MM.1S (cell line): ENCODE measurements at regions not wholly inside any gene's neighbourhood (a gene's known extent, or its start where the extent isn't known, plus 50 kb on each side); places are given as distances from the start of the nearest gene placed in this dataset.

Source experiments
- EZH2 ChIP-seq: fragments of 300-600 bp; sonication (generic); optimal IDR thresholded peaks from 2 replicates; pipeline ENCODE3; 2017; ENCODE audit warnings: low read depth, mild to moderate bottlenecking, antibody characterized with exemption, low read length, mixed read lengths
- EZH2phosphoT487 ChIP-seq: fragments of 300-600 bp; sonication (generic); IDR thresholded peaks from 2 replicates; pipeline ENCODE4 v1.6.1; 2018; ENCODE audit warnings: antibody characterized with exemption, low read length
- TF ChIP-seq, protein P1 (sequence below): fragments of 300-600 bp; sonication (generic); IDR thresholded peaks from 2 replicates; pipeline ENCODE4 v1.5.1; 2016; ENCODE audit warnings: antibody characterized with exemption, low read length, mixed read lengths

- TF ChIP-seq, protein P1, sequence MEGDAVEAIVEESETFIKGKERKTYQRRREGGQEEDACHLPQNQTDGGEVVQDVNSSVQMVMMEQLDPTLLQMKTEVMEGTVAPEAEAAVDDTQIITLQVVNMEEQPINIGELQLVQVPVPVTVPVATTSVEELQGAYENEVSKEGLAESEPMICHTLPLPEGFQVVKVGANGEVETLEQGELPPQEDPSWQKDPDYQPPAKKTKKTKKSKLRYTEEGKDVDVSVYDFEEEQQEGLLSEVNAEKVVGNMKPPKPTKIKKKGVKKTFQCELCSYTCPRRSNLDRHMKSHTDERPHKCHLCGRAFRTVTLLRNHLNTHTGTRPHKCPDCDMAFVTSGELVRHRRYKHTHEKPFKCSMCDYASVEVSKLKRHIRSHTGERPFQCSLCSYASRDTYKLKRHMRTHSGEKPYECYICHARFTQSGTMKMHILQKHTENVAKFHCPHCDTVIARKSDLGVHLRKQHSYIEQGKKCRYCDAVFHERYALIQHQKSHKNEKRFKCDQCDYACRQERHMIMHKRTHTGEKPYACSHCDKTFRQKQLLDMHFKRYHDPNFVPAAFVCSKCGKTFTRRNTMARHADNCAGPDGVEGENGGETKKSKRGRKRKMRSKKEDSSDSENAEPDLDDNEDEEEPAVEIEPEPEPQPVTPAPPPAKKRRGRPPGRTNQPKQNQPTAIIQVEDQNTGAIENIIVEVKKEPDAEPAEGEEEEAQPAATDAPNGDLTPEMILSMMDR = no peak
- TF ChIP-seq EZH2 = no peak
- no peak for TF ChIP-seq EZH2phosphoT487
These were observed 151.9 kb downstream of the SH3BGRL2 start for GRCh38 chr6:79782792-79783580.
